ENCODE measurements at regions not wholly inside any gene's neighbourhood (a gene's known extent, or its start where the extent isn't known, plus 50 kb on each side); places are given as distances from the start of the nearest gene placed in this dataset.

DNA sequence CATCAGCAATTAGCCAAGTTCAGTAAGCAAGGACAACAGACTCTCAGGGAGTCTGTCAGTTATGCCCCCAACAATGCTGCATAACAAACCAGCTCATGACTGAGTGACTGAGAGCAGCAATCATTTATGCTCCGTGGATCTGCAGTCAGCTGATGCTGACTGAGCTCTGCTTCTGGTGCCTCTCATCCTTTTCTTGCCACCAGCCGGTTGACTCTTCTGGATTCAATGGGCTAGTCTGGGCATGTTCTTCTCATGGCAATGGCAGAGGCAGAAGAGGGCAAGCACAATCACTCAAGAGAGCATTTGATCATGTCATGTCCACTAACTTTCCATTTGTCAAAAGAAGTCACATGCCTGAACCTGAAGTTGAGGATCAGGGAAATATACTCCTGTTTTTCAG lies 157.0 kb upstream of the NTRK2 start:
- Histone ChIP-seq H3K4me3 (no peak overlapping the region), H3K4me1 (no peaks in the 10 kb centered on the region), H3K9me3 (no peaks in the 10 kb centered on the region), H3K27ac (no peak overlapping the region), H3K4me2 (no peak overlapping the region)
- TF ChIP-seq MAZ (IDR thresholded peaks at IDR 0.05; ENCODE audit: borderline replicate concordance, low read depth, low read length) (no peak), ESRRA (IDR thresholded peaks at IDR 0.05; ENCODE audit: borderline replicate concordance, low read length) (no peak), SREBF2 (IDR thresholded peaks at IDR 0.05) (no peak), CBX8 (IDR thresholded peaks at IDR 0.05) (no peak), FOXS1 (CRISPR knock-in tag; IDR thresholded peaks at IDR 0.05) (no peak), HEYL (CRISPR knock-in tag; IDR thresholded peaks at IDR 0.05) (no peak), KDM1A (IDR thresholded peaks at IDR 0.05; ENCODE audit: low read depth) (no peak), RFX5 (IDR thresholded peaks at IDR 0.05) (no peak), MAFK (IDR thresholded peaks at IDR 0.05; ENCODE audit: partially characterized antibody) (no peak), PHF8 (IDR thresholded peaks at IDR 0.05; ENCODE audit: borderline replicate concordance, low read depth) (no peak), CEBPB (IDR thresholded peaks at IDR 0.05) (no peak), FOSL2 (IDR thresholded peaks at IDR 0.05) (no peak), FOSL2 (CRISPR knock-in tag; IDR thresholded peaks at IDR 0.05) (no peak), NR3C1 (IDR thresholded peaks at IDR 0.05) (no peak)
- TF ChIP-seq, protein P1, sequence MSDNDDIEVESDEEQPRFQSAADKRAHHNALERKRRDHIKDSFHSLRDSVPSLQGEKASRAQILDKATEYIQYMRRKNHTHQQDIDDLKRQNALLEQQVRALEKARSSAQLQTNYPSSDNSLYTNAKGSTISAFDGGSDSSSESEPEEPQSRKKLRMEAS (IDR thresholded peaks at IDR 0.05) = no peak
- TF ChIP-seq, protein P2, sequence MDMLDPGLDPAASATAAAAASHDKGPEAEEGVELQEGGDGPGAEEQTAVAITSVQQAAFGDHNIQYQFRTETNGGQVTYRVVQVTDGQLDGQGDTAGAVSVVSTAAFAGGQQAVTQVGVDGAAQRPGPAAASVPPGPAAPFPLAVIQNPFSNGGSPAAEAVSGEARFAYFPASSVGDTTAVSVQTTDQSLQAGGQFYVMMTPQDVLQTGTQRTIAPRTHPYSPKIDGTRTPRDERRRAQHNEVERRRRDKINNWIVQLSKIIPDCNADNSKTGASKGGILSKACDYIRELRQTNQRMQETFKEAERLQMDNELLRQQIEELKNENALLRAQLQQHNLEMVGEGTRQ (IDR thresholded peaks at IDR 0.05) = no peak
- TF ChIP-seq, protein P3, sequence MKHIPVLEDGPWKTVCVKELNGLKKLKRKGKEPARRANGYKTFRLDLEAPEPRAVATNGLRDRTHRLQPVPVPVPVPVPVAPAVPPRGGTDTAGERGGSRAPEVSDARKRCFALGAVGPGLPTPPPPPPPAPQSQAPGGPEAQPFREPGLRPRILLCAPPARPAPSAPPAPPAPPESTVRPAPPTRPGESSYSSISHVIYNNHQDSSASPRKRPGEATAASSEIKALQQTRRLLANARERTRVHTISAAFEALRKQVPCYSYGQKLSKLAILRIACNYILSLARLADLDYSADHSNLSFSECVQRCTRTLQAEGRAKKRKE (CRISPR knock-in tag; IDR thresholded peaks at IDR 0.05; ENCODE audit: low read depth) = no peak
- TF ChIP-seq, protein P4, sequence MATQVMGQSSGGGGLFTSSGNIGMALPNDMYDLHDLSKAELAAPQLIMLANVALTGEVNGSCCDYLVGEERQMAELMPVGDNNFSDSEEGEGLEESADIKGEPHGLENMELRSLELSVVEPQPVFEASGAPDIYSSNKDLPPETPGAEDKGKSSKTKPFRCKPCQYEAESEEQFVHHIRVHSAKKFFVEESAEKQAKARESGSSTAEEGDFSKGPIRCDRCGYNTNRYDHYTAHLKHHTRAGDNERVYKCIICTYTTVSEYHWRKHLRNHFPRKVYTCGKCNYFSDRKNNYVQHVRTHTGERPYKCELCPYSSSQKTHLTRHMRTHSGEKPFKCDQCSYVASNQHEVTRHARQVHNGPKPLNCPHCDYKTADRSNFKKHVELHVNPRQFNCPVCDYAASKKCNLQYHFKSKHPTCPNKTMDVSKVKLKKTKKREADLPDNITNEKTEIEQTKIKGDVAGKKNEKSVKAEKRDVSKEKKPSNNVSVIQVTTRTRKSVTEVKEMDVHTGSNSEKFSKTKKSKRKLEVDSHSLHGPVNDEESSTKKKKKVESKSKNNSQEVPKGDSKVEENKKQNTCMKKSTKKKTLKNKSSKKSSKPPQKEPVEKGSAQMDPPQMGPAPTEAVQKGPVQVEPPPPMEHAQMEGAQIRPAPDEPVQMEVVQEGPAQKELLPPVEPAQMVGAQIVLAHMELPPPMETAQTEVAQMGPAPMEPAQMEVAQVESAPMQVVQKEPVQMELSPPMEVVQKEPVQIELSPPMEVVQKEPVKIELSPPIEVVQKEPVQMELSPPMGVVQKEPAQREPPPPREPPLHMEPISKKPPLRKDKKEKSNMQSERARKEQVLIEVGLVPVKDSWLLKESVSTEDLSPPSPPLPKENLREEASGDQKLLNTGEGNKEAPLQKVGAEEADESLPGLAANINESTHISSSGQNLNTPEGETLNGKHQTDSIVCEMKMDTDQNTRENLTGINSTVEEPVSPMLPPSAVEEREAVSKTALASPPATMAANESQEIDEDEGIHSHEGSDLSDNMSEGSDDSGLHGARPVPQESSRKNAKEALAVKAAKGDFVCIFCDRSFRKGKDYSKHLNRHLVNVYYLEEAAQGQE (IDR thresholded peaks at IDR 0.05) = no peak
- no peak for ATAC-seq
- peak in 1 of 2 experiments; percentile 2 for DNase-seq (ENCODE audit: low read depth in 1 of 2, low spot score in 1 of 2)
- FAIRE-seq = no peak
- 10% methylated on average over 1 of the region's 2 CpGs for WGBS (ENCODE audit: missing lambda C conversion rate)
- POLR2A ChIA-PET = no interaction called here
- CTCF ChIA-PET = no interaction called here

DNA sequence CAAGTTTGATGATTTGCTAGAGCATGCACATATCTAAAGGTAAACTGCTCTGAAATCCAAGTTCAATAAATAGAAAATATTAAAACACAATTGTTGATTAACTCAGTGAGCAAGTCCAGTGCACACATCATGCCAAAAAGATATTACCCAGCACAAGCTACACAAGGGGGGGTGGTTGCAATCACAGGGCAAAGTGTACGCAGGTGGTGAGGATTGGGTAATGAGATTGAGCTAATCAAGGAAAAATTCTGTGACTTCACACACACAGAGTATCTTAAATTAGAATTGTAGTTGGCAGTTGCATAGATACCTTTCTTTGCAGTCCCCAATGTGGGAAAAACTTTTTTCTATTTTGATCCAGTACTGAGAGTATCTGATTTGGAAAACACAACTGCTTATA lies 156.1 kb upstream of the NTRK2 start:
- Histone ChIP-seq H3K27ac (no peak overlapping the region), H3K4me2 (no peak overlapping the region), H3K9me3 (no peaks in the 10 kb centered on the region; the same call in 2 of the 3 replicates), H3K4me3 (no peak overlapping the region), H3K4me1 (no peaks in the 10 kb centered on the region)
- DNase-seq (ENCODE audit: low read depth in 1 of 2, low spot score in 1 of 2) (no peak), FAIRE-seq (no peak), ATAC-seq (no peak)
- ChIA-PET CTCF (no interaction called here), POLR2A (no interaction called here)
- no peak for TF ChIP-seq HDAC2 (IDR thresholded peaks at IDR 0.05)
- TF ChIP-seq MAFK (IDR thresholded peaks at IDR 0.05; ENCODE audit: partially characterized antibody) = no peak
- no peak for TF ChIP-seq SMC3 (IDR thresholded peaks at IDR 0.05)
- TF ChIP-seq ZSCAN20 (CRISPR knock-in tag; IDR thresholded peaks at IDR 0.05) = no peak
- no peak for TF ChIP-seq BHLHE40 (IDR thresholded peaks at IDR 0.05; ENCODE audit: low read depth, low read length)
- no peak for TF ChIP-seq RCOR1 (IDR thresholded peaks at IDR 0.05; ENCODE audit: low read depth, low read length)
- no peak for TF ChIP-seq MAZ (IDR thresholded peaks at IDR 0.05; ENCODE audit: borderline replicate concordance, low read depth, low read length)
- no peak for TF ChIP-seq ESRRA (IDR thresholded peaks at IDR 0.05; ENCODE audit: borderline replicate concordance, low read length)
- TF ChIP-seq FOXS1 (CRISPR knock-in tag; IDR thresholded peaks at IDR 0.05) = no peak
- TF ChIP-seq, protein P4 (IDR thresholded peaks at IDR 0.05) = no peak
- TF ChIP-seq HOXB13 (CRISPR knock-in tag; IDR thresholded peaks at IDR 0.05; ENCODE audit: low read depth) = no peak
- WGBS (ENCODE audit: missing lambda C conversion rate) = 26% methylated on average over 1 of the region's 1 CpG

Data from A549 (cell line).